Stimulated activated CD8-positive, alpha-beta memory T cell treated with anti-CD3 and anti-CD28 coated beads, Interleukin-15, amount 100 ng/mL, for 24 hours (primary cell): ENCODE measurements at regions not wholly inside any gene's neighbourhood (a gene's known extent, or its start where the extent isn't known, plus 50 kb on each side); places are given as distances from the start of the nearest gene placed in this dataset.

ENCODE experiments used
- DNase-seq: peaks from one replicate; pipeline ENCODE4 v3.0.0-alpha.2; 2020; ENCODE audit warnings: low read depth

GRCh38 chr9:86531273-86531970, 177.2 kb upstream of the TUT7 start:
- DNase-seq, result no peak

- DNase-seq, result no peak
These were observed 175.5 kb upstream of the TUT7 start for GRCh38 chr9:86529496-86530275.

GRCh38 chr9:86526021-86526420, 171.8 kb upstream of the TUT7 start:
- no peak for DNase-seq

- DNase-seq, result no peak
These were observed 171.0 kb upstream of the TUT7 start for GRCh38 chr9:86525182-86525581.

GRCh38 chr9:86521977-86522376, 167.8 kb upstream of the TUT7 start:
- DNase-seq, result no peak

GRCh38 chr9:86521322-86521721, 167.1 kb upstream of the TUT7 start:
- DNase-seq, result no peak

- no peak for DNase-seq
These were observed 164.9 kb upstream of the TUT7 start for GRCh38 chr9:86519066-86519615.

- DNase-seq, result no peak
These were observed 163.3 kb upstream of the TUT7 start for GRCh38 chr9:86517475-86517874.

GRCh38 chr9:86516564-86516963, 162.4 kb upstream of the TUT7 start:
- no peak for DNase-seq

- no peak for DNase-seq
These were observed 161.0 kb upstream of the TUT7 start for GRCh38 chr9:86515221-86515620.

GRCh38 chr9:86513429-86513828, 159.2 kb upstream of the TUT7 start:
- no peak for DNase-seq

GRCh38 chr9:86512929-86513328, 158.7 kb upstream of the TUT7 start:
- no peak for DNase-seq

GRCh38 chr9:86511614-86512360, 157.6 kb upstream of the TUT7 start:
- no peak for DNase-seq

GRCh38 chr9:86508208-86508903, 154.1 kb upstream of the TUT7 start:
- DNase-seq, result no peak

GRCh38 chr9:86507212-86507630, 153.0 kb upstream of the TUT7 start:
- DNase-seq, result no peak

GRCh38 chr9:86503942-86504341, 149.7 kb upstream of the TUT7 start:
- no peak for DNase-seq

- no peak for DNase-seq
These were observed 149.1 kb upstream of the TUT7 start for GRCh38 chr9:86503314-86503713.

- no peak for DNase-seq
These were observed 146.6 kb upstream of the TUT7 start for GRCh38 chr9:86500667-86501435.

GRCh38 chr9:86500031-86500430, 145.8 kb upstream of the TUT7 start:
- DNase-seq, result no peak

GRCh38 chr9:86494644-86495111, 140.5 kb upstream of the TUT7 start:
- DNase-seq, result no peak
